Activated naive CD8-positive, alpha-beta T cell treated with anti-CD3 and anti-CD28 coated beads, Interleukin-2, amount 50 U/mL, for 24 hours (primary cell): ENCODE measurements at regions not wholly inside any gene's neighbourhood (a gene's known extent, or its start where the extent isn't known, plus 50 kb on each side); places are given as distances from the start of the nearest gene placed in this dataset.
"Not testable (repeated sequence)": the region's sequence is repeated elsewhere in the genome, so short reads cannot be mapped to it uniquely, and the experiment has no call there.

Source experiments
- ATAC-seq: fragments of 150-1000 bp; cut with Tn5 transposase; one replicate; pipeline ENCODE4 v1.10.0; 2021
- DNase-seq: peaks from one replicate; pipeline ENCODE4 v3.0.0; 2021
- H3K27ac Mint-ChIP-seq: one replicate; pipeline ENCODE4 v1.8.0; 2021; ENCODE audit warnings: mild to moderate bottlenecking, mixed read lengths
- H3K27me3 Mint-ChIP-seq: one replicate; pipeline ENCODE4 v1.8.0; 2021; ENCODE audit warnings: mixed read lengths
- H3K36me3 Mint-ChIP-seq: one replicate; pipeline ENCODE4 v1.8.0; 2021; ENCODE audit warnings: low read depth, mixed read lengths
- H3K4me1 Mint-ChIP-seq: one replicate; pipeline ENCODE4 v1.8.0; 2021; ENCODE audit warnings: mixed read lengths
- H3K4me3 Mint-ChIP-seq: one replicate; pipeline ENCODE4 v1.8.0; 2021; ENCODE audit warnings: mild to moderate bottlenecking, moderate library complexity, mixed read lengths
- H3K9me3 Mint-ChIP-seq: one replicate; pipeline ENCODE4 v1.8.0; 2021; ENCODE audit warnings: mixed read lengths

GRCh38 chr5:152136321-152136720 lies 211.7 kb upstream of the GLRA1 start:
- no peak for ATAC-seq
- no peak overlapping the region for H3K27ac Mint-ChIP-seq
- no peak overlapping the region for H3K4me3 Mint-ChIP-seq
- no peaks in the 10 kb centered on the region for H3K36me3 Mint-ChIP-seq
- peaks cover 7% of the 10 kb centered on the region for H3K27me3 Mint-ChIP-seq
- H3K9me3 Mint-ChIP-seq: no peaks in the 10 kb centered on the region
- no peaks in the 10 kb centered on the region for H3K4me1 Mint-ChIP-seq
- no peak for DNase-seq

- Mint-ChIP-seq H3K36me3 (no peaks in the 10 kb centered on the region), H3K27ac (no peak overlapping the region), H3K27me3 (peaks cover 7% of the 10 kb centered on the region), H3K4me3 (no peak overlapping the region), H3K9me3 (no peaks in the 10 kb centered on the region), H3K4me1 (no peaks in the 10 kb centered on the region)
- DNase-seq (no peak), ATAC-seq (no peak)
These were observed 211.2 kb upstream of the GLRA1 start for GRCh38 chr5:152135827-152136226.

- no peak overlapping the region for H3K27ac Mint-ChIP-seq
- H3K4me1 Mint-ChIP-seq: no peaks in the 10 kb centered on the region
- H3K27me3 Mint-ChIP-seq: peaks cover 5% of the 10 kb centered on the region
- no peak for ATAC-seq
- DNase-seq: no peak
- H3K36me3 Mint-ChIP-seq: no peaks in the 10 kb centered on the region
- no peak overlapping the region for H3K4me3 Mint-ChIP-seq
- H3K9me3 Mint-ChIP-seq: no peaks in the 10 kb centered on the region
These were observed 201.1 kb upstream of the GLRA1 start for GRCh38 chr5:152125661-152126205.

DNA sequence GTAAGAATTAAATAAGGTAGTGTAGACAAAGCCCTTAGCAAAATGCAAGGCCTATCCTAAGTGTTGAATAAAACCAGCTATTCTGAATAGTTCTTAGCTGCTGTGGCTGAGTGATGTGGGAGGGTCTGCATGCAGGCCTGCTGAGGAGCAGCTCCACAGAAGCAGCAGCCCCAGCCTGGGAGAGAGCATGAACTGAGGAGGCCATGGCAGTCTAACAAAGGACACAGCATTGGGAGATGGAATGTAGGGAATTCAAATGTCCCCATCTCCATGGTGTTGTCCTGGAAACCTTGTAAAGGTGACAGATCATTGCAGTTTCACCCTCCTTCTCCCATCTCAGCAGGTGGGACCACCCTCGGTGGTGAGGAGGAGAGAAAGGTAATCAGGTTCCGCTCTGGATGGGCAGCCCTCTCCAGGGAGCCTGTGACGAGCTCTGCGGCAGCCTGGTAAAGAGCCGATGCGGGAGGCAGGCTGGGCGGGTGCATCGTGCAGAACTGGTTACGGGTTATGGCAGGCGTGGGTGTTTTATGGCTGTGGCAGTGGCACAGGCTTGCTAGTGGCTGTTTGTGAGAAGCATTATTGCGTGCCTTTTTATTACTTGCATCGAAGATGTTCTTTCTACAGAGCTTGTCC lies 199.9 kb upstream of the GLRA1 start:
- no peaks in the 10 kb centered on the region for H3K4me1 Mint-ChIP-seq
- H3K27ac Mint-ChIP-seq: no peak overlapping the region
- ATAC-seq: no peak
- H3K4me3 Mint-ChIP-seq: no peak overlapping the region
- no peak for DNase-seq
- H3K9me3 Mint-ChIP-seq: no peaks in the 10 kb centered on the region
- H3K27me3 Mint-ChIP-seq: peaks cover 5% of the 10 kb centered on the region
- H3K36me3 Mint-ChIP-seq: no peaks in the 10 kb centered on the region

- H3K4me3 Mint-ChIP-seq: no peak overlapping the region
- DNase-seq (no peak), ATAC-seq (no peak)
- H3K9me3 Mint-ChIP-seq: no peaks in the 10 kb centered on the region
- no peaks in the 10 kb centered on the region for H3K36me3 Mint-ChIP-seq
- peaks cover 4% of the 10 kb centered on the region for H3K27me3 Mint-ChIP-seq
- H3K4me1 Mint-ChIP-seq: peaks cover 9% of the 10 kb centered on the region
- no peak overlapping the region for H3K27ac Mint-ChIP-seq
These were observed 194.2 kb upstream of the GLRA1 start for GRCh38 chr5:152118676-152119470.

DNA sequence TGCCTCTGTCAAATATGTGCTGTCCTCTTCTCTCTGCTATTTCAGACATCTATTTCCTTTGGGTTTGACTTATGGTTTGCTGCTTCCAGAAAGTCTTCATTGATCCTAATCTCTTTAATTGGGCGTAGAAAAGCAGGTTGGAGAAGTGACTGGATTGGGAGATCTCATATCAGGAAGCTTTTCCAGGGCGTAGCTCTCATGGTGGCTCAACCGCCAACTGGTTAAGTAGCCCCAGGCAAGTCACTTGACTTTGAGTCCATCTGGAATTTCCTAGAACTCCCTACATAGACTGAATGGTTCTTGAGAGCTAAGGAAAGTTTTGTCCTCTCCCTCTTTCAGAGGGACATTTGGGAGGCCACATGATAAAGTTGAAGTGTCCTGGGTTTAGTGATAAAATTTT lies 192.3 kb upstream of the GLRA1 start:
- peaks cover 14% of the 10 kb centered on the region for H3K4me1 Mint-ChIP-seq

GRCh38 chr5:152113401-152113800 lies 188.8 kb upstream of the GLRA1 start:
- H3K27me3 Mint-ChIP-seq: peaks cover 6% of the 10 kb centered on the region
- peak overlapping the region; percentile 9 for H3K27ac Mint-ChIP-seq
- peaks cover 14% of the 10 kb centered on the region for H3K4me1 Mint-ChIP-seq
- H3K36me3 Mint-ChIP-seq: no peaks in the 10 kb centered on the region
- H3K4me3 Mint-ChIP-seq: no peak overlapping the region
- ATAC-seq (peak; percentile 99), DNase-seq (peak; percentile 41)
- no peaks in the 10 kb centered on the region for H3K9me3 Mint-ChIP-seq

More for the DNA sequence above, 192.3 kb upstream of the GLRA1 start:
- H3K36me3 Mint-ChIP-seq: no peaks in the 10 kb centered on the region
- no peak for DNase-seq
- H3K27ac Mint-ChIP-seq: no peak overlapping the region
- ATAC-seq: no peak
- no peaks in the 10 kb centered on the region for H3K9me3 Mint-ChIP-seq
- no peak overlapping the region for H3K4me3 Mint-ChIP-seq
- peaks cover 4% of the 10 kb centered on the region for H3K27me3 Mint-ChIP-seq

GRCh38 chr5:152107220-152107619 lies 182.6 kb upstream of the GLRA1 start:
- no peaks in the 10 kb centered on the region for H3K36me3 Mint-ChIP-seq
- no peak overlapping the region for H3K27ac Mint-ChIP-seq
- H3K4me3 Mint-ChIP-seq: no peak overlapping the region
- peaks cover 2% of the 10 kb centered on the region for H3K27me3 Mint-ChIP-seq
- peaks cover 16% of the 10 kb centered on the region for H3K9me3 Mint-ChIP-seq
- ATAC-seq (no peak), DNase-seq (no peak)
- H3K4me1 Mint-ChIP-seq: no peaks in the 10 kb centered on the region

DNA sequence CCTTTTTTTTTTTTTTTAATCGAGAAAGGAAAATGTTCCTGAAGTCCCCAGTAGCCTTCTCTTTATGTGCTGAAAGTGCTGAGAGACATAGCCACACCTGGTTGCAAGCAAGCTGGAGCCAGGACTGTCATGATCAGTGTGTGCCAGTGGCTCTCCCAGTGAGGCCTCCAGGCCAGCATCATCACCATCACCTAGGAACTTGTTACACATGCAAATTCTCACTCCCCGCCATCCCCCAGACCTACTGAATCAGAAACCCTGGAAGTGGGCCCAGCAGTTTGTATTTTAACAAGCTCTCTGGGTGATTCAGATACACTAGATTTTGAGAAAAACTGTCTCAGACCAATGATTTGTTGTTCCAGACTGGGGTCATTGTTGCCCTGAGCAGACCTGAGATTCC lies 181.9 kb upstream of the GLRA1 start:
- no peak for DNase-seq
- Mint-ChIP-seq H3K27me3 (peaks cover 2% of the 10 kb centered on the region), H3K4me1 (no peaks in the 10 kb centered on the region), H3K4me3 (no peak overlapping the region), H3K9me3 (peaks cover 16% of the 10 kb centered on the region), H3K27ac (no peak overlapping the region), H3K36me3 (no peaks in the 10 kb centered on the region)
- ATAC-seq: no peak

DNA sequence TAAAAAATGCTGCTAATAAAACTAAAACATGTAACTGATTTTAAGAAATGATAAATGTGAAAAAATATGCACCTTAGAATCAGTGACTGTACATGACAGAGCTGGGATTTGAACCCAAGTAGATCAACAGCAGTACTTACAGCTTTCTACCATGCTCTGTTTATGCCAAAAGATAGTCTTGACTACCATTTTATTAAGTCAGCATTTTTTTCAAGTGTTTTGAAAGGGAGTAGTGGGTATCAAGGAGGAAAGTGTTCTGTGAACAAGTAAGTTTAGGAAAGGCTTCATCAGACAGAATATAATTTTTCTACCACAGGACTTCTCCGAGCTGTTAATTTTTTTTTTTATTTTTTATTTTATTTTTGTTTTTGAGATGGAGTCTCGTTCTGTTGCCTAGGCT lies 180.4 kb upstream of the GLRA1 start:
- ATAC-seq (no peak), DNase-seq (no peak)
- H3K27ac Mint-ChIP-seq: no peak overlapping the region
- no peaks in the 10 kb centered on the region for H3K4me1 Mint-ChIP-seq
- H3K9me3 Mint-ChIP-seq: peaks cover 21% of the 10 kb centered on the region
- H3K4me3 Mint-ChIP-seq: no peak overlapping the region
- H3K27me3 Mint-ChIP-seq: peaks cover 2% of the 10 kb centered on the region
- H3K36me3 Mint-ChIP-seq: no peaks in the 10 kb centered on the region

GRCh38 chr5:152104211-152104610 lies 179.6 kb upstream of the GLRA1 start:
- H3K27me3 Mint-ChIP-seq: peaks cover 1% of the 10 kb centered on the region

DNA sequence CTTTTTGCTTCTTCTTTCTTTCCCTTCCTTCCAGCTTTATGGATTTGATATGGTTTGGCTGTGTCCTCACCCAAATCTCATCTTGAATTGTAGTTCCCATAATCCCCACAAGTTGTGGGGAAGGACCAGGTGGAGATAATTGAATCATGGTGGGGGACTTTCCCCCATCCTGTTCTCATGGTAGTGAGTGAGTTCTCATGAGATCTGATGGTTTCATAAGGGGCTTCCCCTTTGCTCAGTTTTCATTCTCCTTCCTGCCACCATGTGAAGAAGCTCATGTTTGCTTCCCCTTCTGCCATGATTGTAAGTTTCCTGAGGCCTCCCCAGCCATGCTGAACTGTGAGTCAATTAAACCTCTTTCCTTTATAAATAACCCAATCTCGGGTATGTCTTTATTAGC lies 178.3 kb upstream of the GLRA1 start:
- not testable (repeated sequence) for H3K4me1 Mint-ChIP-seq, H3K27ac Mint-ChIP-seq, H3K36me3 Mint-ChIP-seq, DNase-seq, ATAC-seq, H3K27me3 Mint-ChIP-seq, H3K4me3 Mint-ChIP-seq
- H3K9me3 Mint-ChIP-seq: peaks cover 21% of the 10 kb centered on the region

More at GRCh38 chr5:152104211-152104610, 179.6 kb upstream of the GLRA1 start:
- Mint-ChIP-seq H3K9me3 (peaks cover 21% of the 10 kb centered on the region), H3K4me1 (no peaks in the 10 kb centered on the region), H3K36me3 (no peaks in the 10 kb centered on the region), H3K27ac (no peak overlapping the region), H3K4me3 (no peak overlapping the region)
- ATAC-seq (no peak), DNase-seq (no peak)

DNA sequence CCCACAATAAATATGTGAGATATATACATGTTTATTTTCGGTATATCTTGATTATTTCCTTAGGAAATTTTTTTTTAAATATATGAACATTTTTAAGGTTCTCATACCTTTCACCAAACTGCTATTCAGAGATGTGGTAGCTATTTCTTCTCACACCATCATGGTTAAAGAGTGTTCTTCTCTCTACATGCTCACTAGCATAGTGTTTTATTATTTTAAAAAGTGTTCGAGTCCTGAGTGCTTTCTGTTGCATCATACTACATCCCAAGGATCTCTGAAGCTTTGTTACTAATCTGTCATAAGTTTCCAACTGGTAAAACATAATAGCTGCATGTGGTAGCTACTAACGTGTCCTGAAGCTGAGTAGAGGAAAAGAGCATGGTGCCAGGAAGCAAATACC lies 177.4 kb upstream of the GLRA1 start:
- Mint-ChIP-seq H3K4me3 (no peak overlapping the region), H3K27ac (no peak overlapping the region), H3K36me3 (no peaks in the 10 kb centered on the region), H3K9me3 (peaks cover 21% of the 10 kb centered on the region), H3K27me3 (no peaks in the 10 kb centered on the region), H3K4me1 (no peaks in the 10 kb centered on the region)
- ATAC-seq: no peak
- DNase-seq: no peak

DNA sequence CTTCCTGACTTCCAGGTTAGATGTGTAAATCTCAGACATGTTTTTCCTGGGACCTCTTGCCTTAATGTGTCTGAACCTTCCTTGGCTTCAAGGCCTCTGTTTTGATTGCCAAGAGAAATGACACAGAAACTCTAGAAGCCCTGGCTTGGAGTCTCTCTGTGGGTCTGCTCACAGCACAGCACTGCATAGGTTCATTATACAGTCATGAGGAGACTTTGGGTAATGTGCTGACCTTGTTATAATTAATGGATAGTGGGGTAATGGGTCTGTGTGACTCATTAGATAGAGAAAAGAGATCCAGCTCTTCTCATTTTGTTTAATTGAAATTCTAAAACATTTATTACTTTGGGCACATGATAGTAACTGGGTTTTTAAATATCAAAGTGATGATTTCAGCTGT lies 175.8 kb upstream of the GLRA1 start:
- H3K4me1 Mint-ChIP-seq: no peaks in the 10 kb centered on the region

DNA sequence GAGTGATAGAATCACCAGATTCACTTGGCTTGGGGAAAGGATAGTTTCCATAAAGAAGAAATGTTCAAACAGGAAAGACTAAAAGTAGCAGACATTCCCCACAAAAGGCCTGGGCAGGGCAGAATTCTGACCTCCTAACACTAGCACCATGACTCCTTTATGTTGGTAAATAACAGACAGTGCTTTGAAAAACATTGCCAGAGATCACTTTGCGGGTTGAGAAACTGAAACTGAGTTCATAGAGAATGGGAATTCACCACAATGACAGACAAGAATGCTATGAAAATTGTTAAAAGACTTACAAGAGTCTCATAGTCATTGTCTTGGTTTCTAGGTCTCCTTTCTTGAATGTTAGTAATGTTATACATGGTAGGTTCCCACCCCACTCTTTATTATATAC lies 172.5 kb upstream of the GLRA1 start:
- Mint-ChIP-seq H3K4me1 (no peaks in the 10 kb centered on the region), H3K4me3 (no peak overlapping the region), H3K9me3 (peaks cover 5% of the 10 kb centered on the region), H3K27ac (no peak overlapping the region), H3K36me3 (no peaks in the 10 kb centered on the region), H3K27me3 (no peaks in the 10 kb centered on the region)
- no peak for DNase-seq
- no peak for ATAC-seq

More for the DNA sequence above, 175.8 kb upstream of the GLRA1 start:
- Mint-ChIP-seq H3K4me3 (no peak overlapping the region), H3K27me3 (no peaks in the 10 kb centered on the region), H3K9me3 (peaks cover 21% of the 10 kb centered on the region), H3K27ac (no peak overlapping the region), H3K36me3 (no peaks in the 10 kb centered on the region)
- ATAC-seq (no peak), DNase-seq (no peak)
